Central memory CD8-positive, alpha-beta T cell (primary cell): ENCODE measurements at regions not wholly inside any gene's neighbourhood (a gene's known extent, or its start where the extent isn't known, plus 50 kb on each side); places are given as distances from the start of the nearest gene placed in this dataset.

Experiments
- ATAC-seq: fragments of 150-1000 bp; cut with Tn5 transposase; replicated peaks from 2 replicates; pipeline ENCODE4 v1.10.0; 2022; ENCODE audit warnings: mild to moderate bottlenecking, moderate FRiP score, moderate number of reproducible peaks; ENCODE audit not compliant: poor library complexity, severe bottlenecking; ENCODE audit errors: extremely low read depth
- DNase-seq, 2 donors: peaks; one replicate each; pipeline ENCODE4 v3.0.0; 2021; ENCODE audit warnings: low spot score in 2 of 2
- H3K27ac Mint-ChIP-seq: one replicate; pipeline ENCODE4 v1.8.0; 2022; ENCODE audit warnings: low read depth, mild to moderate bottlenecking, moderate library complexity, mixed read lengths
- H3K27me3 Mint-ChIP-seq: one replicate; pipeline ENCODE4 v1.8.0; 2022; ENCODE audit warnings: mixed read lengths
- H3K36me3 Mint-ChIP-seq: one replicate; pipeline ENCODE4 v1.8.0; 2022; ENCODE audit warnings: mild to moderate bottlenecking, moderate library complexity, mixed read lengths; ENCODE audit not compliant: insufficient read depth
- H3K4me1 Mint-ChIP-seq: one replicate; pipeline ENCODE4 v1.8.0; 2022; ENCODE audit warnings: mixed read lengths
- H3K4me3 Mint-ChIP-seq: one replicate; pipeline ENCODE4 v1.8.0; 2022; ENCODE audit warnings: mild to moderate bottlenecking, moderate library complexity, mixed read lengths
- H3K9me3 Mint-ChIP-seq: one replicate; pipeline ENCODE4 v1.8.0; 2022; ENCODE audit warnings: mixed read lengths

- Mint-ChIP-seq H3K36me3 (no peaks in the 10 kb centered on the region), H3K4me1 (no peaks in the 10 kb centered on the region), H3K27me3 (no peaks in the 10 kb centered on the region), H3K4me3 (no peak overlapping the region), H3K9me3 (no peaks in the 10 kb centered on the region), H3K27ac (no peak overlapping the region)
- no peak for DNase-seq
- no peak for ATAC-seq
These were observed 546.9 kb upstream of the RIOK2 start for GRCh38 chr5:97729938-97730337.

GRCh38 chr5:97735209-97735608, 552.2 kb upstream of the RIOK2 start:
- Mint-ChIP-seq H3K27me3 (no peaks in the 10 kb centered on the region), H3K9me3 (no peaks in the 10 kb centered on the region), H3K36me3 (no peaks in the 10 kb centered on the region), H3K4me3 (no peak overlapping the region), H3K27ac (no peak overlapping the region), H3K4me1 (no peaks in the 10 kb centered on the region)
- DNase-seq = no peak
- no peak for ATAC-seq

- Mint-ChIP-seq H3K27me3 (no peaks in the 10 kb centered on the region), H3K36me3 (no peaks in the 10 kb centered on the region), H3K27ac (no peak overlapping the region), H3K4me1 (no peaks in the 10 kb centered on the region), H3K9me3 (no peaks in the 10 kb centered on the region), H3K4me3 (no peak overlapping the region)
- no peak for DNase-seq
- ATAC-seq = no peak
These were observed 554.6 kb upstream of the RIOK2 start for GRCh38 chr5:97737608-97738007.

- H3K27ac Mint-ChIP-seq = no peak overlapping the region
- no peaks in the 10 kb centered on the region for H3K27me3 Mint-ChIP-seq
- H3K4me1 Mint-ChIP-seq = no peaks in the 10 kb centered on the region
- no peaks in the 10 kb centered on the region for H3K36me3 Mint-ChIP-seq
- DNase-seq = no peak
- H3K4me3 Mint-ChIP-seq = no peak overlapping the region
- ATAC-seq = no peak
- H3K9me3 Mint-ChIP-seq = peaks cover 8% of the 10 kb centered on the region
These were observed 562.8 kb upstream of the RIOK2 start for GRCh38 chr5:97745817-97746216.

DNA sequence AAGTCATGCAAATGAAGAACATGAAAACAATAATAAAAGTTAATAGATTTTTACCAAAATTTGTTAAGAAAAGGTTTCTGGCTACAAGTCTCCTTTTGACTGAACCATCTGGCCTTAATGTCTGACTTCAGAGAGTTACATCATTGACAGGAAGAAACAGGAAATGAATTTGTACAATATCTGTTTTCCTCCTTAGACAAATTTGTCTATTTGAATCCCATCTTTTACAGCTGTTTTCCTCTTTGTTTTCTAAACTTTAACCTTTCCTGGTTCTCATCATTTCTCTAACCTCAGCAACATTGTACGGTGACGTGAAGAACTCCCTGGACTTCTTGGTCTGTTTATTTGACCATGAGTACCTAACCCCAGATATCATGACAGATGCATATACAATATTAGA, 567.5 kb upstream of the RIOK2 start:
- no peak overlapping the region for H3K27ac Mint-ChIP-seq
- ATAC-seq (no peak), DNase-seq (no peak)
- peaks cover 6% of the 10 kb centered on the region for H3K9me3 Mint-ChIP-seq
- no peaks in the 10 kb centered on the region for H3K4me1 Mint-ChIP-seq
- H3K4me3 Mint-ChIP-seq = no peak overlapping the region
- no peaks in the 10 kb centered on the region for H3K27me3 Mint-ChIP-seq
- H3K36me3 Mint-ChIP-seq = no peaks in the 10 kb centered on the region

GRCh38 chr5:97751540-97751939, 568.5 kb upstream of the RIOK2 start:
- Mint-ChIP-seq H3K9me3 (no peaks in the 10 kb centered on the region), H3K27ac (no peak overlapping the region), H3K4me3 (no peak overlapping the region), H3K36me3 (no peaks in the 10 kb centered on the region), H3K4me1 (no peaks in the 10 kb centered on the region), H3K27me3 (no peaks in the 10 kb centered on the region)
- no peak for ATAC-seq
- no peak for DNase-seq

GRCh38 chr5:97752871-97753270, 569.8 kb upstream of the RIOK2 start:
- H3K27me3 Mint-ChIP-seq = no peaks in the 10 kb centered on the region
- no peak overlapping the region for H3K4me3 Mint-ChIP-seq
- DNase-seq = no peak
- no peaks in the 10 kb centered on the region for H3K36me3 Mint-ChIP-seq
- no peaks in the 10 kb centered on the region for H3K9me3 Mint-ChIP-seq
- no peak for ATAC-seq
- no peaks in the 10 kb centered on the region for H3K4me1 Mint-ChIP-seq
- no peak overlapping the region for H3K27ac Mint-ChIP-seq

DNA sequence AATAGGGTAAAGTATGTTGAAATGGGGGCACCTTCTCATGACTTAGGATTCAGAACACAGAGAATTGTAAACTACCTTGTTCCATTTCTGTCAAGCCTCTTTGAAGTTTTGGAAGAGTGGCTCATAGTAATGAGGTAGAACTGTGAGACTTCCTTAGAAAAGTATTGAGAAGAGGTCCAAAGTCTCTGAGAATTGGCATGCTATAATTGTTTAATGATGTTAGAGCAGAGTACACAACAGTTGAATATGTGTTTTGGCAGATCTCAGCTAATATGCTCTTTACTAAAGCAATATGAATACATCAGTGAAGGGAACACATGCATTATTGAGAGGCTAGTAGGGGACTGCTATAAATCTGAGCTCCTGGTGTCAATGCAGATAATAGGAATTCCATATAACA, 579.4 kb upstream of the RIOK2 start:
- no peaks in the 10 kb centered on the region for H3K27me3 Mint-ChIP-seq
- H3K27ac Mint-ChIP-seq = no peak overlapping the region
- peaks cover 4% of the 10 kb centered on the region for H3K9me3 Mint-ChIP-seq
- no peaks in the 10 kb centered on the region for H3K36me3 Mint-ChIP-seq
- no peak for ATAC-seq
- DNase-seq = no peak
- no peak overlapping the region for H3K4me3 Mint-ChIP-seq
- H3K4me1 Mint-ChIP-seq = no peaks in the 10 kb centered on the region

DNA sequence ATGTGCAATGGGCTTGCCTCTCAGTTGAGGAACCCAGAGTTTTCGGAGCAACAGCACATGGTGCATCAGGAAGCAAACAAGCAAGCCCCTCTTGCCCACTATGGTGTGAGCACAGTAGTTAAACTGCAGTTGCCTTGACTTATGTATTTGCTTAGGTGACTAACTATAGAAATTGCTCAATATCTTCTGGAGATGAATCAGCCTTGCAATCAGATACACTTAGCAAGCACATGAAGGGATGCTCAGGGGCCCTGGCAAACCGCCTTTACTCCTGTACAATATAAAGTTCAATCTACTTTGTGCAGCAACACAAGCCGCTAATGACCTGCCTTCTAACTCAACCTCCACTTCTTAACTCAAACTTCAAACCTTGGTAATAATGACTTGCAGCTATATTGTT, 581.7 kb upstream of the RIOK2 start:
- ATAC-seq = no peak
- Mint-ChIP-seq H3K27me3 (no peaks in the 10 kb centered on the region), H3K9me3 (peaks cover 10% of the 10 kb centered on the region), H3K27ac (no peak overlapping the region), H3K36me3 (no peaks in the 10 kb centered on the region), H3K4me3 (no peak overlapping the region), H3K4me1 (no peaks in the 10 kb centered on the region)
- no peak for DNase-seq

- Mint-ChIP-seq H3K9me3 (peaks cover 14% of the 10 kb centered on the region), H3K27ac (no peak overlapping the region), H3K27me3 (no peaks in the 10 kb centered on the region), H3K36me3 (no peaks in the 10 kb centered on the region), H3K4me1 (no peaks in the 10 kb centered on the region), H3K4me3 (no peak overlapping the region)
- no peak for DNase-seq
- no peak for ATAC-seq
These were observed 595.4 kb upstream of the RIOK2 start for GRCh38 chr5:97778451-97778850.

DNA sequence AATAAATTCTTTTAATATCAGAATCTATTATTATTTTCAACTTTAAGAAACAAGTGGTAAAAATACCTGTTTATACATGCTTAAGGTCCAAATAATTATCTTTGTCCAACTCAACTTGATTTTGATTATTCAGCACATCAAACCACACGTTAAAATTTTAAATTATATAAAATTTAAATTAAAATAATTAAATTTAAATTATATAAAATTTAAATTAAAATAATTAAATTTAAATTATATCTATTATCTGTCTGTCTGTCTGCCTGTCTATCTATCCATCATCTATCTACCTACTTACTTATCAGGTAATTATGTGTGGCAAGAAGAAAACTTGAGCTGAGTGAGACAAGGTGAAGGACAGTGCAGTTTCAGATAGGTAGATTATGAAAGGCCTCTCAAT, 605.3 kb upstream of the RIOK2 start:
- Mint-ChIP-seq H3K4me1 (no peaks in the 10 kb centered on the region), H3K27me3 (no peaks in the 10 kb centered on the region), H3K27ac (no peak overlapping the region), H3K9me3 (peaks cover 20% of the 10 kb centered on the region), H3K36me3 (no peaks in the 10 kb centered on the region), H3K4me3 (no peak overlapping the region)
- no peak for DNase-seq
- no peak for ATAC-seq

DNA sequence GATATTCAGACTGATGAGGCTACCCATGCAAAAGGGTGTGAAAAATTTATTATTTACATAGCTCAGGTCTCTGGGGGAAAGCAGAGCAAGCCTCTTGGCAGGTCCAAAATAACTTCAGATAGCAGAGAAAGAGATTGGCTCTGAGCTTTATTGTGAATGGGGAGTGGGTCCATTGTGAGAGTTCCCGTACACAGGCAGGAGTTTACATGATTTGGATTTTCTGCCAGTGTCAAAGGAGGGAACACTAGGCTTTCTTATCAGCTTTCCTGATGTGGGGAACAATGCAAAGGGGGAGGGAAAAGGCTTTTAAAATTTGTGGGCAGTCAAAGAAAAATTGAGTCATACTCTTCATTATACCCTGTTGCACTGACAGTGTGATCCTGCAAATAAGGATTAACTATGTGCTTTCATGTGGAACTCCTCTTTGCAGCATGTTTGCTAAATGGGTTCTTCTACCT, 615.0 kb upstream of the RIOK2 start:
- Mint-ChIP-seq H3K27ac (no peak overlapping the region), H3K4me1 (no peaks in the 10 kb centered on the region), H3K27me3 (no peaks in the 10 kb centered on the region), H3K36me3 (no peaks in the 10 kb centered on the region), H3K4me3 (no peak overlapping the region), H3K9me3 (peaks cover 11% of the 10 kb centered on the region)
- ATAC-seq (no peak), DNase-seq (no peak)

- Mint-ChIP-seq H3K27ac (no peak overlapping the region), H3K27me3 (no peaks in the 10 kb centered on the region), H3K36me3 (no peaks in the 10 kb centered on the region), H3K4me1 (no peaks in the 10 kb centered on the region), H3K9me3 (peaks cover 14% of the 10 kb centered on the region), H3K4me3 (no peak overlapping the region)
- DNase-seq (no peak), ATAC-seq (no peak)
These were observed 618.4 kb upstream of the RIOK2 start for GRCh38 chr5:97801461-97801860.

DNA sequence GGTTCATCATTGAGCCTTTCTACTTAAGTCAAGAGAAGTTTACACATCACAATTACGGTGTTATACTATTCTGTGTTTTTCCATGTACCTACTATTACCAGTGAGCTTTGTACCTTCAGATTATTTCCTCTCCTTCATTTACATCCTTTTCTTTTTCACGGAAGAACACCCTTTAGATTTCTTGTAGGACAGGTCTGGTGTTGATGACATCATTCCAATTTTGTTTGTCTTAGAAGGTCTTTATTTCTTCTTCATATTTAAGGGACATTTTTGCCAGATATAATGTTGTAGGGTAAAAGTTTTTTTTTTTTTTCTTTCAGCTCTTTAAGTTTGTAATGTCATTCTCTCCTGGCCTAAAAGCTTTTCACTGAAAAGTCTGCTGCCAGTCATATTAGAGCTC, 637.1 kb upstream of the RIOK2 start:
- DNase-seq (no peak), ATAC-seq (no peak)
- H3K9me3 Mint-ChIP-seq = peaks cover 26% of the 10 kb centered on the region
- no peaks in the 10 kb centered on the region for H3K4me1 Mint-ChIP-seq
- H3K27me3 Mint-ChIP-seq = no peaks in the 10 kb centered on the region
- no peak overlapping the region for H3K27ac Mint-ChIP-seq
- H3K36me3 Mint-ChIP-seq = no peaks in the 10 kb centered on the region
- no peak overlapping the region for H3K4me3 Mint-ChIP-seq
